ENCODE measurements at regions not wholly inside any gene's neighbourhood (a gene's known extent, or its start where the extent isn't known, plus 50 kb on each side); places are given as distances from the start of the nearest gene placed in this dataset.

DNA sequence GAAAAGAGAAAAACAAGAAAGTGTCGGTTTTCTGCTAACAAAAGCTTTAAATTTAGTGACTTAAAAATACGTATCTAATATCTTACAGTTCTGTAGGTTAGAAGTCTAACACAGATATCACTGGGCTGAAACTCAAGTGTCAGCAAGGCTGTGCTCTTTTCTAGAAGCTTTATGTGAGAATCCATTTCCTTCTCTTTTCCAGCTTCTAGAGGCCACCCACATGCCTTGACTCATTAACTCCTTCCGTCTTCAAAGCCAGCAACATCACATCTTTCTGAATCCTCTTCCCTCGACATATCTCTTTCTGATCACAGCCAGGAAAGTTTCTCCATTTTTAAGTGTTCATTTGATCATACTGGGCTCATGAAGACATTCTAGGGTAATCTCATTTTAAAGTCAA, 262.0 kb downstream of the MAFB start:
- Histone ChIP-seq H3K4me3 (ENCODE audit: low read length) (no peak overlapping the region), H3K4me2 (ENCODE audit: low read length) (no peak overlapping the region), H3K27me3 (ENCODE audit: low read depth, low read length) (peaks cover 17% of the 10 kb centered on the region), H3K4me1 (ENCODE audit: low read length) (no peaks in the 10 kb centered on the region), H2AFZ (ENCODE audit: low read depth, low read length) (no peak overlapping the region), H3K9me3 (ENCODE audit: insufficient read depth, low read length) (no peaks in the 10 kb centered on the region), H3K27ac (ENCODE audit: low read length) (no peak overlapping the region), H3K79me2 (ENCODE audit: low read length) (no peaks in the 10 kb centered on the region), H4K20me1 (ENCODE audit: insufficient read depth, low read length) (no peaks in the 10 kb centered on the region), H3K36me3 (replicated peaks; ENCODE audit: low read depth, low read length) (no peaks in the 10 kb centered on the region), H3K9ac (ENCODE audit: low read length) (no peak overlapping the region)
- TF ChIP-seq, protein P1, sequence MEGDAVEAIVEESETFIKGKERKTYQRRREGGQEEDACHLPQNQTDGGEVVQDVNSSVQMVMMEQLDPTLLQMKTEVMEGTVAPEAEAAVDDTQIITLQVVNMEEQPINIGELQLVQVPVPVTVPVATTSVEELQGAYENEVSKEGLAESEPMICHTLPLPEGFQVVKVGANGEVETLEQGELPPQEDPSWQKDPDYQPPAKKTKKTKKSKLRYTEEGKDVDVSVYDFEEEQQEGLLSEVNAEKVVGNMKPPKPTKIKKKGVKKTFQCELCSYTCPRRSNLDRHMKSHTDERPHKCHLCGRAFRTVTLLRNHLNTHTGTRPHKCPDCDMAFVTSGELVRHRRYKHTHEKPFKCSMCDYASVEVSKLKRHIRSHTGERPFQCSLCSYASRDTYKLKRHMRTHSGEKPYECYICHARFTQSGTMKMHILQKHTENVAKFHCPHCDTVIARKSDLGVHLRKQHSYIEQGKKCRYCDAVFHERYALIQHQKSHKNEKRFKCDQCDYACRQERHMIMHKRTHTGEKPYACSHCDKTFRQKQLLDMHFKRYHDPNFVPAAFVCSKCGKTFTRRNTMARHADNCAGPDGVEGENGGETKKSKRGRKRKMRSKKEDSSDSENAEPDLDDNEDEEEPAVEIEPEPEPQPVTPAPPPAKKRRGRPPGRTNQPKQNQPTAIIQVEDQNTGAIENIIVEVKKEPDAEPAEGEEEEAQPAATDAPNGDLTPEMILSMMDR (IDR thresholded peaks at IDR 0.05; ENCODE audit: low read depth, low read length): no peak
- TF ChIP-seq EZH2phosphoT487 (IDR thresholded peaks at IDR 0.05; ENCODE audit: low read depth): no peak

GRCh38 chr20:40424695-40425094, 264.3 kb downstream of the MAFB start:
- no peak overlapping the region for H3K4me3 ChIP-seq (ENCODE audit: low read length)
- H3K36me3 ChIP-seq (replicated peaks; ENCODE audit: low read depth, low read length): no peaks in the 10 kb centered on the region
- no peaks in the 10 kb centered on the region for H3K4me1 ChIP-seq (ENCODE audit: low read length)
- H3K79me2 ChIP-seq (ENCODE audit: low read length): no peaks in the 10 kb centered on the region
- H3K9ac ChIP-seq (ENCODE audit: low read length): no peak overlapping the region
- H2AFZ ChIP-seq (ENCODE audit: low read depth, low read length): no peak overlapping the region
- no peaks in the 10 kb centered on the region for H4K20me1 ChIP-seq (ENCODE audit: insufficient read depth, low read length)
- H3K27me3 ChIP-seq (ENCODE audit: low read depth, low read length): peaks cover 8% of the 10 kb centered on the region; the same call in 1 of the 2 replicates
- no peak overlapping the region for H3K27ac ChIP-seq (ENCODE audit: low read length)
- H3K4me2 ChIP-seq (ENCODE audit: low read length): no peak overlapping the region
- no peaks in the 10 kb centered on the region for H3K9me3 ChIP-seq (ENCODE audit: insufficient read depth, low read length)
- TF ChIP-seq EZH2phosphoT487 (IDR thresholded peaks at IDR 0.05; ENCODE audit: low read depth): no peak
- TF ChIP-seq, protein P1 (IDR thresholded peaks at IDR 0.05; ENCODE audit: low read depth, low read length): no peak

- Histone ChIP-seq H3K27ac (ENCODE audit: low read length) (no peak overlapping the region), H3K9ac (ENCODE audit: low read length) (no peak overlapping the region), H3K27me3 (ENCODE audit: low read depth, low read length) (peaks cover 8% of the 10 kb centered on the region; the same call in 1 of the 2 replicates), H3K79me2 (ENCODE audit: low read length) (no peaks in the 10 kb centered on the region), H3K4me3 (ENCODE audit: low read length) (no peak overlapping the region), H3K4me1 (ENCODE audit: low read length) (no peaks in the 10 kb centered on the region), H3K36me3 (replicated peaks; ENCODE audit: low read depth, low read length) (no peaks in the 10 kb centered on the region), H3K4me2 (ENCODE audit: low read length) (no peak overlapping the region), H4K20me1 (ENCODE audit: insufficient read depth, low read length) (no peaks in the 10 kb centered on the region), H3K9me3 (ENCODE audit: insufficient read depth, low read length) (no peaks in the 10 kb centered on the region), H2AFZ (ENCODE audit: low read depth, low read length) (no peak overlapping the region)
- TF ChIP-seq, protein P1 (IDR thresholded peaks at IDR 0.05; ENCODE audit: low read depth, low read length): no peak
- TF ChIP-seq EZH2phosphoT487 (IDR thresholded peaks at IDR 0.05; ENCODE audit: low read depth): no peak
Observed at GRCh38 chr20:40422656-40423055, 266.4 kb downstream of the MAFB start.

- no peaks in the 10 kb centered on the region for H4K20me1 ChIP-seq (ENCODE audit: insufficient read depth, low read length)
- H3K4me2 ChIP-seq (ENCODE audit: low read length): no peak overlapping the region
- no peaks in the 10 kb centered on the region for H3K9me3 ChIP-seq (ENCODE audit: insufficient read depth, low read length)
- H3K4me1 ChIP-seq (ENCODE audit: low read length): no peaks in the 10 kb centered on the region
- peaks cover 16% of the 10 kb centered on the region; the same call in 1 of the 2 replicates for H3K27me3 ChIP-seq (ENCODE audit: low read depth, low read length)
- no peak overlapping the region for H3K9ac ChIP-seq (ENCODE audit: low read length)
- no peak overlapping the region for H2AFZ ChIP-seq (ENCODE audit: low read depth, low read length)
- no peak overlapping the region for H3K4me3 ChIP-seq (ENCODE audit: low read length)
- no peaks in the 10 kb centered on the region for H3K79me2 ChIP-seq (ENCODE audit: low read length)
- no peak overlapping the region for H3K27ac ChIP-seq (ENCODE audit: low read length)
- no peak for TF ChIP-seq EZH2phosphoT487 (IDR thresholded peaks at IDR 0.05; ENCODE audit: low read depth)
- TF ChIP-seq, protein P1 (IDR thresholded peaks at IDR 0.05; ENCODE audit: low read depth, low read length): no peak
- no peaks in the 10 kb centered on the region for H3K36me3 ChIP-seq (replicated peaks; ENCODE audit: low read depth, low read length)
Observed at GRCh38 chr20:40416274-40416673, 272.8 kb downstream of the MAFB start.
